Stimulated activated CD4-positive, alpha-beta T cell treated with anti-CD3 and anti-CD28 coated beads, Interleukin-4, amount 100 ng/mL, for 4 hours (primary cell): ENCODE measurements at regions not wholly inside any gene's neighbourhood (a gene's known extent, or its start where the extent isn't known, plus 50 kb on each side); places are given as distances from the start of the nearest gene placed in this dataset.

ENCODE experiments used
- DNase-seq, 2 experiments: peaks; one replicate each; pipeline ENCODE4 v3.0.0-alpha.2; 2020

DNA sequence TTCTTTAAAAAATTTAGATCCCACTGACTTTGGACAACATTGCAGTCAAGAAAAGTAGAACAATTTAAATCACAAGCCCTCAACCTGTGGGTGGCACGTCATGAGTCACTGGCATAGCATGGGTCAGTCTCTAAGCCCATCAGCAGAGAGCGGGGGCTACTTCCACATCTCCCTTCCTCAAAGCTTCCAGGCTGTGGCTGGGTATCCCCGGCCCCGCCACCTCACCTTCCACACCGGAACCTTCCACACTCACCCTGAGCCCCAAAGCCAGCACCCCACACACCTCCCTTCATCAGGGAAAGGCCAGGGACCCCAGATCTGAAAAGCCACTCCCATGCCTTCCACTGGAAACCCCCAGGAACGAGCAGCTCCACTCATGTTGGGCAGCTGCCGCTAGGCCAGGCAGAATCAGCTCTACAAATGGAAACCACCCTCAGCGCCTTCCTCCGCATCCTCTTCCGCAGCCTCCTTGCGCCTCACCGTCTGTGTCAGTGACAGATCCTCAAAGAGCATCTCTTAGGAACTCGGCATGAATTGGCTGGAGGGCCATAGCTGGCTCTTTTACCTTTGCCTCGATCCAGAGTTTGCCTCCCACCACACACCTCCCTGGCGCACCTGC lies 156.5 kb downstream of the ERCC6L2 start:
- no peak for DNase-seq

DNA sequence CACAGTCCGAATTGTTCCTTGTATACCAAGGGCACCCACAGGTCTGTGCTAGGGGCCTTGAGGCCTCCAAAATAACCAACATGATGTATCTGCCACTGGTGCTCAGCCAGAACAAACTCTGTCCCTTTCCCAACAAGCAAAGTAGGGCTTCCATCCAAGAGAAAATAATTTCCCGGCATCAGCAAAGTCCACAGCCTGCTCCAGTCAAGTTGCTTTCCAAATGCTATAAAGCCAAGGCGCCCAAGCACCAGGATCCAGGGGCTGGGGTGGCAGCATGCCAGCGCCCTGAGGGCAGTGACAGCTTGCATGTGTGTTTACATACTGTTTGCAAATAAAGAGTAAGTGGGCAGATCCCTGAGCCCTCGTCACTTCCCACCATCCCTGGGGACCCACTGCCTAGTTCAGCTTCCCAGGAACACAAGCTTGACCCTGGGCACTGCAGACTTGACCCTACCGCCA lies 155.9 kb downstream of the ERCC6L2 start:
- no peak for DNase-seq

DNA sequence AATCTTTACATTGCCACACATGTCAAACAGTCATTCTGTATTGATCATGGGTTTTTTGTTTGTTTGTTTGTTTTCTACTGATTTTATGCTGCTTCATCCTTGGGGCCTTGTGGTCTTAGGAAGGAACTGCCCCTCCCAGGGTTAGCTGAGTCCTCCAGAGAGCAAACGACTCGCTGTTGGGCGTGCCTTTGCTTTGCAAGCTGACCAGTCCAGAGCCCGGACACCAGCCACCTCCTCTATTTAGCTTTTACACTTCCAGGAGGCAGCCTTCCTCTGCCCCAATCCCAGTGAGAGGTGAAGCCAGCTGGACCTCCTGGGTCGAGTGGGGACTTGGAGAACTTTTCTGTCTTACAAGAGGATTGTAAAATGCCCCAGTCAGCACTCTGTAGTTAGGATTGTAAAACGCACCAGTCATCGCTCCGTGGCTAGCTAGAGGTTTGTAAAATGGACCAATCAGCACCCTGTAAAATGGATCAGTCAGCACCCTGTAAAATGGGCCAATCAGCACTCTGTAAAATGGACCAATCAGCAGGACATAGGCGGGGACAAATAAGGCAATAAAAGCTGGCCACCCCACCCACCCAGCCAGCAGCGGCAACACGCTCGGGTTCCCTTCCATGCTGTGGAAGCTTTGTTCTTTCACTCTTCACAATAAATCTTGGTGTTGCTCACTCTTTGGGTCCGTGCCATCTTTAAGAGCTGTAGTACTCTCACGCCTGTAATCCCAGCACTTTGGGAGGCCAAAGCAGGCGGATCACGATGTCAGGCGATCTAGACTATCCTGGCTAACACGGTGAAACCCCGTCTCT lies 154.4 kb downstream of the ERCC6L2 start:
- no peak for DNase-seq

DNA sequence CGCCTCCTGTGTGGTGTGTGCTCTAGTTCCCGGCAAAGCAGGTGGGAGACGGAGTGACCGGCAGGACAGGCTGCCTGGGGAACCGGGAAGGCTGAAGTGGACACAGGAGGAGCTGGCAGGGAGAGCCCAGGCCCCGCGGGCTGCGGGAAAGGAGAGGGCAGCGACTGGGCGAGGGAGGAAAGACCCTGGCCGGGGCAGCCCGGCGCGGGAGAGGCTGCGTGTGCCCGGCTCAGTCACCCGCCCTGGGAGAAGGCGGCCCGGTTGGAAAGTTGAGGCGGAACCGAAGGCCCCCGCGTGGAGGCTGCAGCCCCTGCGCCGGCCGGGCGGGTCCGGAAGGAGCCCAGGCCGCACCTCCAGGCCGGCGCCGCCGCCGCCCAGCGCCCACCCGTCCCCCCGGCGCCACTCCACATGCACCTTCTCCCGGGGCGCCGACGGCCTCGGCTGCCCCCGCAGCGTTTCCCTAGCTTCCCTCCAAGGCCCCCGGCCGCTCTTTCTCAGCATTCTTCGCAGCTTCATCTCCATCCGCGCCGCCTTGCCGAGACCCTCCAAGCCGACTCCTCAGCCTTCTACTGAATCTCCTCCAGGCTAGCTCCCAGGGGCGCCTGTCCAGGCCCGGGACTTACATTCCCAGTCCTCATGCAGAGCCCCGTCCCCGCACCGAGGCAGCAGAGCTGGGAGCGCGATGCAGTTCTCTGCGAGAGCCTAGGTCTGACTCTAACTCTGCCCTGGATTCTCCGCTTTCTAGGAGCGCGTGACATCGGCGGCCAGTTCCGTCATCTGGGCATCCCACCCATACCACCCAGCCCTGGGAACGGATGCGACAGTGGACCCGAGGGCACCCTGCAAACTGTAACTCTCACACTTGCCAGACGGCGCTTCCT lies 152.0 kb downstream of the ERCC6L2 start:
- DNase-seq = no peak

DNA sequence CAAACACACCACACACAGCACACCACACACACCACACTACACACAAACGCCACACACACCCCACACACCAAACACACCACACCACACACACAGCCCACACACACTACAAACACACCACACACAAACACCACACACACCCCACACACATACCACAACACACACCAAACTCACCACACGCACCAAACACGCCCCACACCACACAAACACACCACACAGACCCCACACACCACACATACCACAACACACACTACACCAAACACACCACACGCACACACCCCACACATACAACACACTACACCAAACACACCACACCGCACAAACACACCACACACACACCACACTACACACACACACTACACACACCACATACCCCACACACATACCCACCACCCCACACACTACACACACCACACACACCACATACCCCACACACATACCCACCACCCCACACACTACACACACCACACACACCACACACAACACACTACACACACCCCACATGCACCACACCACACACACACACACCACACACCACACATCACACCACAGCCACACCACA lies 151.2 kb downstream of the ERCC6L2 start:
- DNase-seq = no peak

DNA sequence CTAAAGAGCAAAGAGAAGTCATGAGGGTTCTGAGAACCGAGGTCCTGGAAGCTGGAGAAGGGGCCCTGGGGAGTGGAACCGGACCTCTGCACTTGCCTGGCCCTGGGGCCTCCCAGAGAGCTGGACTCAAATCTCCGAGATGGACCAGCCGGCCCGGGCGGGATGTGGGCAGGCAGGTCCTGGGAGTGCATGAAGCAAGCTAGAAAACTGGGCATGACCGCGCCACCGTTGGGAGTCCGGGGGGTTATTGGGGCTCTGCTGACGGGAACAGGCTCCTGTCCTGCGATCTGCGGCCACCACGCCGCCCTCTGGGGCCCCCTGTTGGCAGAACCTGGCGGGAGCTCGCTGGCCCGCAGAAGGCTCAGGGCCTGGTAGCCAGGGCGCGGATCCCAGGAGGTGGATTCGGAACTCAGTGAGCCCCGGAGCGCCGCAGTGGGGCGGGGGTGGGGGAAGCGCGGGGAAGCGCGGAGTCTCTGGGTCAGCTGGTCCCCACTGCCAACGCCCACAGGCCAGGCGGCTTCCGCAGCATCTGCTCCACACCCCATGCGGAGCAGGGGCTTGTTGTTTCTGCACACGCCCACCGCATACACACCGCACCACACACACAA lies 150.6 kb downstream of the ERCC6L2 start:
- no peak for DNase-seq

DNA sequence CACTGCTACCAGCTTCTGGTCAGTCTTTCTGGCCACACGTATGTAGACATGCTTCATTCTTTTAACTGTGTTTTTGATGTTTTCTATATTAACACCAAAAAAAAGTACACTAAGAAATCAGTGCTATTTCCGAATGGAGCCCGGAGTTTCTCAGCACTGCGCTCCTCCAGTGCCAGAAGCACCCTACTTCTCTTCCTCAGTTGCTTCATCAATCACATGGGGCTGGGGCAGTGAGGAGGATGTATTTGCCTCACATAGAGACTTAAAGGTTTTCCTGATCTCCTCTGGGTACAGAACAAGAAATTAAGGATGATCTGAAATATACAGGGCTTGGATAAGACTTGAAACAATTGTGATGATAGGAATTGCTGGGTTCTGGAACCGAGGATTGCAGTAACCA lies 148.0 kb downstream of the ERCC6L2 start:
- DNase-seq = no peak

DNA sequence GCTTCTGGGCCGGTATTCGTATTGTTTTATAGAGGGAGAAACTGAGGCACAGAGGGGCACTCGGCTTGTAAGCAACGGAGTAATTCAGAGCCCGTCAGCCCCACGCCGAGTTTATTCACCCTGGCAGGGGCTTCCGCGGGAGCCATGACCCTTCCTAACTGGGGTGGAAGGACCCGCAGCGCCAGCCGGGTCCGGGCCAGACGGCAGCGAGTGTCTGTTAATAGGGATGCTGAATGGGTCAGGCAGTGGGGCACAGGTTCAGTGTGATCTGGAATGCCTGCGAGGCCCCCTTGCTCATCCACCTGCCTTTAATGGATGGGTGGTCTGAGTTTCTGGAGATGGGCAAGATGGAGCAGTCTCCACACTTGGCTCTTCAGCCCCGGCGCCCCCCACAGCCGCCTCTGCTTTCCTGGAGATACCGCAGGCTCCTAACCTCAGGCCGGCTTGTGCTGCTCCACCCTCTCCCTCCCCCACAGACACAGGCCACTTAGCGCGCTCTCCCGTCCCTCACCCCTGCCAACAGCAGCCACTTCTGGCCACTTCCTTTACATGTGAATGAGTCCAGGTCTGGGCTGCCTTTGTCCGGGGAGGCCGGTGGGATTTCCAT lies 147.1 kb downstream of the ERCC6L2 start:
- no peak for DNase-seq

DNA sequence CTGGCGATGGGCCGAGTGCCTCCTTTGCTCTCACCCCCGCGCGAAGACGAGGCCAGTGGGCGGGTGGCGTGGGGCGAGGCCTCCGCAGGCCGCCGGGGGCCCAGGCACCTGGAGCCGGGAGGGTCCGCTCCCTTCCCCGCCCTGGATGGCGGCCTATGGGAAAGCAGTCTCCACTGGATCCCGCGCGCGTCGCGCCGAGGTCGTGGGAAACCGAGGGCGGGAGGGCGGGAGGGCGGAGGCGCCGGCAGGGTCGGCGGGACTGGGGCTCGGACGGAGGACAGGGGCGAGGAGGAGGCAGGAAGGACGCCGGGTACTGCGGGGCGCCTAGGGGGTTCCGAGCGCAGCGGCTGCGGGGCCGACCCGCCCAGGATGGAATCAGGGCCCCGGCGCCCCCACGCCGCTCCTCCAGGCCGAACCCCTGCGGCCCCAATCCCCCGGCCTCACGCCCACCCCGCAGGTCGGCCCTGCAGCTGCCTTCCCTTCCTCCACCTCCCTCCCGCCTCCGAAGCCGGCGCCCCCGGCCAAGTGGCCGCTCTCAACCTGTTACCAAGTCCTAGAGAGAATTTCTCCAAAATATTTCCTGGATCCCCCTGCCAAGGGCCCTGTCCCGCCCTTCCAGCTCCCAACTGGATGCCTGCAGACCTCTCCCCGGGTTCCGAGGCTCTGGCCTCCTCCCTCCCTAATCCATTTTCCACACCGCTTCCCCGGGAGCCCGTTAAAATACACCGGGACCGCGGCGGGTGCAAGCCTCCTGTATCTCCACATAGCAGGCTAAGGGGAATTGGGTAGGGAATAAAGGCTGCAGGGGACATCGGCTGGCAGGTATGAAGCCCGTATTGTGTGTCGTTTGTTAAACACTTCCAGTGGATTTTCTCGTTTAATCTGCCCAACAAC lies 146.3 kb downstream of the ERCC6L2 start:
- DNase-seq = no peak

DNA sequence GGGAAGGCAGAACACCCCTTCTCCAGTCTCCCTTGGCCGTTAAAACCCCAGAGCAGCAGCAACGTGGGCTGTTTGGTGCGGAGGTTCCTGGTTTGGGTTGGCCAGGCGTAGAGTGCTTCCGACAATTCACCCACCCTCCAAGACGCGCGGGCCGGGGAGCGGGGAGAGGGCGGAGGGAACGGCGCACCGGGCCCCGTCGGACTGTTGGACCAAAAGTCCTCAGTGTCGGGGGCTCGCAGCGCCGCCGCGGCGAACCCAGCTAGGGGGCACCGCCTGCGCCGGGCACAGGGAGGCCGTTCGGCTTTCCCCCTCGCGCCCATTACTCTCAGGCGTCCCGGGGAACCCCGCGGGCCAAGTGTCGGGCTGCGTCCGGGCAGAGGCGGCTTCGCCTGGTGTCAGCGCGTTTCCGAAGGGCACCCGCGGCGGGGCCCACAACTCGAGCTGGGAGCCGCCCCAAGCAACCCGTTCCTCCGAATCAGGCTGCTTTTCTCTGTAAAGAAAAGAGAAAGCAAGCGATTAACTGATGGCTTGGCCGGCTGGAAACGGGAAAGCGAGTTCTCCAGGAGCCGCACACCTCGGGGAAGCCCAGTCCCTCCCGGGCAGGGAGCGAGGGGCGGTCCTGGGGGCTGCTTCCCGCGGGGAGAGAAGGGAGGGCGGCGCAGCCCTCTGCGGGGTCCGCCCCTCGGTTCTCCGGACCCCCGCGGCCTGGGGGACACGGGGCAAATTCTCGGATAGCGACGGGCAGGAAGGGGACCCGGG lies 145.5 kb downstream of the ERCC6L2 start:
- peak; percentile 51 to 55 for DNase-seq

DNA sequence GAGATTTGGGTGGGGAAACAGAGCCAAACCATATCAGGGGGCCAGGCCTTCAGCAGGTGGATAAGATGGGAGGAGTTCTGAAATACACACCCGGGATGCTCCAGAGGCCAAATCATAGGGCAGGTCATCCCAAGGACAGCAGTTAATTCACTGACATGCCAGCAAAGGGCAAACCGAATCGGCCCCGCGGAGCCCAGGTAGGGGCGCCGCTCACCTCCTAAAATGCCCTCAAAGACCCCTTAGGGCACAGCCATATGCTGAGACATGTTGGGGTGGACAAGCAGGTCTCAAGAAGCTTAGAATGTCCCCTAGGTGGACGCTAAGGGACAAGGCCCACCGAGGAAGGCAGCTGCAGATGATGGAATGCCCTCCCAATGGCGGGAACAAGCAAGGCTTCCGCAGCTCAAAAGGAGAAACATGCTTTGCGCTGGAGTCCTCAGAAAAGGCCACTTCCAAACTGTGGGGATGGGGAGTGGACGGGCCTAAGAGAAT lies 144.9 kb downstream of the ERCC6L2 start:
- DNase-seq = no peak
